PC-3 (cell line): ENCODE measurements at regions not wholly inside any gene's neighbourhood (a gene's known extent, or its start where the extent isn't known, plus 50 kb on each side); places are given as distances from the start of the nearest gene placed in this dataset.
A peak's percentile ranks its signal among the peaks of the same experiment; 100 is the strongest.

Experiments
- ATAC-seq: fragments of 200-7000 bp; cut with Tn5 transposase; 2 replicates; pipeline ENCODE4 v1.9.1; 2020; ENCODE audit warnings: mild to moderate bottlenecking, moderate library complexity
- BruUV-seq: library from RNA; stranded (reverse); fragments of 400-500 nt; replicated peaks from 2 replicates; lab custom pipeline; 2021; lab: Mats Ljungman, UMichigan
- CTCF ChIA-PET: fragments of 300-600 bp; sonication (Branson Sonifier 250); formaldehyde crosslinking; loops from one replicate; lab custom pipeline; 2022; ENCODE audit warnings: antibody characterized with exemption; lab: Charles Lee
- POLR2A ChIA-PET: fragments of 300-600 bp; sonication (Branson Sonifier 250); formaldehyde crosslinking; loops from one replicate; lab custom pipeline; 2022; ENCODE audit warnings: antibody characterized with exemption; ENCODE audit not compliant: unreplicated experiment; lab: Charles Lee
- DNase-seq: peaks from one replicate; pipeline ENCODE4 v3.0.0-alpha.2; 2015
- H2AFZ ChIP-seq: fragments of 300-600 bp; sonication (generic); 2 replicates; pipeline ENCODE4 v1.6.0; 2016; ENCODE audit warnings: antibody characterized with exemption, low read length
- H3F3A ChIP-seq: fragments of 300-600 bp; sonication (generic); one replicate; pipeline ENCODE4 v1.6.0; 2017; ENCODE audit warnings: antibody characterized with exemption, low read length, control low read depth, mild to moderate bottlenecking; ENCODE audit not compliant: unreplicated experiment
- H3K27ac ChIP-seq: fragments of 300-600 bp; sonication (generic); 2 replicates; pipeline ENCODE4 v1.5.1; 2016; ENCODE audit warnings: mild to moderate bottlenecking, low read length
- H3K27me3 ChIP-seq: fragments of 300-600 bp; sonication (generic); 2 replicates; pipeline ENCODE4 v1.6.1; 2016; ENCODE audit warnings: low read length, mixed read lengths
- H3K36me3 ChIP-seq: fragments of 300-600 bp; sonication (generic); 2 replicates; pipeline ENCODE4 v1.6.1; 2016; ENCODE audit warnings: low read depth, mixed run types, low read length, mixed read lengths
- H3K4me1 ChIP-seq: fragments of 300-600 bp; sonication (generic); 2 replicates; pipeline ENCODE4 v1.5.1; 2016; ENCODE audit warnings: low read length; ENCODE audit not compliant: insufficient read depth
- H3K4me2 ChIP-seq: fragments of 300-600 bp; sonication (generic); 2 replicates; pipeline ENCODE4 v1.6.0; 2016; ENCODE audit warnings: low read length
- H3K4me3 ChIP-seq: fragments of 300-600 bp; sonication (generic); 2 replicates; pipeline ENCODE4 v1.5.1; 2016; ENCODE audit warnings: mild to moderate bottlenecking, low read length, mixed read lengths
- H3K79me2 ChIP-seq: fragments of 300-600 bp; sonication (generic); 2 replicates; pipeline ENCODE4 v1.6.1; 2017; ENCODE audit warnings: low read length, mixed read lengths
- H3K9ac ChIP-seq: fragments of 300-600 bp; sonication (generic); 2 replicates; pipeline ENCODE4 v1.6.0; 2016; ENCODE audit warnings: mild to moderate bottlenecking, low read length
- H3K9me2 ChIP-seq: fragments of 300-600 bp; sonication (generic); replicated peaks from 2 replicates; pipeline ENCODE4 v1.6.1; 2016; ENCODE audit warnings: mixed run types, low read length, mixed read lengths
- H3K9me3 ChIP-seq: fragments of 300-600 bp; sonication (generic); 2 replicates; pipeline ENCODE4 v1.6.1; 2016; ENCODE audit warnings: low read length, mixed read lengths
- H4K20me1 ChIP-seq: fragments of 300-600 bp; sonication (generic); 2 replicates; pipeline ENCODE4 v1.6.1; 2016; ENCODE audit warnings: low read length, mixed read lengths
- EZH2 ChIP-seq: fragments of 300-600 bp; sonication (generic); IDR thresholded peaks from one replicate; pipeline ENCODE4 v1.6.1; 2017; ENCODE audit warnings: antibody characterized with exemption, mild to moderate bottlenecking, low read length; ENCODE audit not compliant: unreplicated experiment
- EZH2phosphoT487 ChIP-seq: fragments of 300-600 bp; sonication (generic); IDR thresholded peaks from 2 replicates; pipeline ENCODE4 v1.6.1; 2018; ENCODE audit warnings: mild to moderate bottlenecking, antibody characterized with exemption, low read length, borderline replicate concordance
- intact Hi-C: fragments of 100-400 bp; cut with micrococcal nuclease; formaldehyde crosslinking; loops from 2 replicates; pipeline ENCODE4 v1.9.0; 2023
- TF ChIP-seq, protein P1 (sequence below): fragments of 300-600 bp; sonication (generic); conservative IDR thresholded peaks from 2 replicates; pipeline ENCODE4 v1.5.1; 2017; ENCODE audit warnings: antibody characterized with exemption, low read depth, mild to moderate bottlenecking, low read length

DNA sequence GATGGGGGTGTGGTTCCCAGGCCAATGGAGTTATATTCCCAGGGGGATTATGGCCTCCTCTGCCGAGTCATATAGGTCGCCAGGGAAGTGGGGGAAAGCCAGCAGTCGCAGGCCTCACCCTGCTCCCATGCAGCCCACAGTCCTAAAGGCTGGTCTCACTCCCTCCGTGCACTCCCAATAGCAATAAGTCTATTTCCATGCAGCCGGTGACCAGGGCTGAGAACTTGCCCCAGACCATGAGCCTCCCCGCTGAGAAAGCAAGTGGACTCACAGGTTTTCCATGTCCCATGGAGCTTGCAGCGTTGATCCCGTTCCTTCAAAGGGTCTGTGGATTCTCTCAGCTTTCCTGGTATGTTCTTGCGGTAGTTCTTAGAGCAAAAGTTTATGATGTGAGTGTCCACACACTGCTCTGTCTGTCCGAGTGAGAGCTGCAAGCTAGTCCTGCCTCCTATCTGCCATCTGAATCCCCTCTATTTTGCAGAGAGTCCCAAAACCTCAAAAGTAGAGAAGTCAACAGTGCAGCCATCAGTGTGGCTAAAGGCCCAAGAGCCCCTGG, 81.7 kb upstream of the TMPRSS2 start:
- intact Hi-C loops: no loop called here
- DNase-seq (no peak), ATAC-seq (no peak)
- Histone ChIP-seq H3K9me2 (no peaks in the 10 kb centered on the region), H3K9ac (no peak overlapping the region), H3K4me3 (no peak overlapping the region), H3K4me2 (no peak overlapping the region), H2AFZ (no peak overlapping the region), H3K9me3 (no peaks in the 10 kb centered on the region), H3K36me3 (no peaks in the 10 kb centered on the region), H3K27ac (no peak overlapping the region), H3K27me3 (no peaks in the 10 kb centered on the region), H3K4me1 (0 out of 2 replicates have a peak, but pooled peaks cover under 1% of the 10 kb centered on the region), H4K20me1 (no peaks in the 10 kb centered on the region), H3F3A (no peaks in the 10 kb centered on the region), H3K79me2 (no peaks in the 10 kb centered on the region)
- ChIA-PET CTCF (interaction anchor here (1.0 kb wide), 1 partner anchor 22 kb away, joined by 3 read pairs; no protein-coding TSS in a partner anchor), POLR2A (no interaction called here)
- BruUV-seq: no TSS peak
- TF ChIP-seq EZH2phosphoT487 (no peak), EZH2 (no peak)
- TF ChIP-seq, protein P1, sequence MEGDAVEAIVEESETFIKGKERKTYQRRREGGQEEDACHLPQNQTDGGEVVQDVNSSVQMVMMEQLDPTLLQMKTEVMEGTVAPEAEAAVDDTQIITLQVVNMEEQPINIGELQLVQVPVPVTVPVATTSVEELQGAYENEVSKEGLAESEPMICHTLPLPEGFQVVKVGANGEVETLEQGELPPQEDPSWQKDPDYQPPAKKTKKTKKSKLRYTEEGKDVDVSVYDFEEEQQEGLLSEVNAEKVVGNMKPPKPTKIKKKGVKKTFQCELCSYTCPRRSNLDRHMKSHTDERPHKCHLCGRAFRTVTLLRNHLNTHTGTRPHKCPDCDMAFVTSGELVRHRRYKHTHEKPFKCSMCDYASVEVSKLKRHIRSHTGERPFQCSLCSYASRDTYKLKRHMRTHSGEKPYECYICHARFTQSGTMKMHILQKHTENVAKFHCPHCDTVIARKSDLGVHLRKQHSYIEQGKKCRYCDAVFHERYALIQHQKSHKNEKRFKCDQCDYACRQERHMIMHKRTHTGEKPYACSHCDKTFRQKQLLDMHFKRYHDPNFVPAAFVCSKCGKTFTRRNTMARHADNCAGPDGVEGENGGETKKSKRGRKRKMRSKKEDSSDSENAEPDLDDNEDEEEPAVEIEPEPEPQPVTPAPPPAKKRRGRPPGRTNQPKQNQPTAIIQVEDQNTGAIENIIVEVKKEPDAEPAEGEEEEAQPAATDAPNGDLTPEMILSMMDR: no peak

DNA sequence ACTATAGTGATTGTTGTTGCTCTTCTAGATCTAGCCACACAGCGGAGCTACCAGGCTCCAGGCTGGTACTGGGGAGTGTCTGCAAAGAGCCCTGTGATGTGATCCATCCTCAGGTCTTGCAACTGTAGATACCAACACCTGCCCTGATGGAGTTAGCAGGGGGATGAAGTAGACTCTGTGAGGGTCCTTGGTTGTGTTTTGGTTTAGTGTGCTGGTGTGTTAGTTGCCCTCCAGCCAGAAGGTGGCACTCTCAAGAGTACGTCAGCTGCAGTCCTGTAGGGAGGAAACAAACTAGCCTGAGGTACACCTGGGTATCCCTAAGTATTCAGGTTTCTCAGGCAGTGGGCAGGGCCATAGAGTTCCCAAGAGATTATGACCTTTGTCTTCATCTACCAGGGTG, 81.2 kb upstream of the TMPRSS2 start:
- ChIA-PET POLR2A (no interaction called here), CTCF (interaction anchor here (1.0 kb wide), 1 partner anchor 23 kb away, joined by 3 read pairs; no protein-coding TSS in a partner anchor)
- BruUV-seq: no TSS peak
- no peaks in the 10 kb centered on the region for H4K20me1 ChIP-seq
- H3K79me2 ChIP-seq: no peaks in the 10 kb centered on the region
- H3K9me2 ChIP-seq: no peaks in the 10 kb centered on the region
- H3F3A ChIP-seq: no peaks in the 10 kb centered on the region
- peaks cover 6% of the 10 kb centered on the region; the same call in 1 of the 2 replicates for H3K4me1 ChIP-seq
- H3K27ac ChIP-seq: no peak overlapping the region
- ATAC-seq (no peak), DNase-seq (no peak)
- H2AFZ ChIP-seq: no peak overlapping the region
- no peaks in the 10 kb centered on the region for H3K27me3 ChIP-seq
- TF ChIP-seq, protein P1: peak; percentile 49
- TF ChIP-seq EZH2phosphoT487 (no peak), EZH2 (no peak)
- intact Hi-C loops: no loop called here
- no peaks in the 10 kb centered on the region for H3K36me3 ChIP-seq
- no peaks in the 10 kb centered on the region for H3K9me3 ChIP-seq
- H3K9ac ChIP-seq: no peak overlapping the region
- no peak overlapping the region for H3K4me3 ChIP-seq
- no peak overlapping the region for H3K4me2 ChIP-seq

DNA sequence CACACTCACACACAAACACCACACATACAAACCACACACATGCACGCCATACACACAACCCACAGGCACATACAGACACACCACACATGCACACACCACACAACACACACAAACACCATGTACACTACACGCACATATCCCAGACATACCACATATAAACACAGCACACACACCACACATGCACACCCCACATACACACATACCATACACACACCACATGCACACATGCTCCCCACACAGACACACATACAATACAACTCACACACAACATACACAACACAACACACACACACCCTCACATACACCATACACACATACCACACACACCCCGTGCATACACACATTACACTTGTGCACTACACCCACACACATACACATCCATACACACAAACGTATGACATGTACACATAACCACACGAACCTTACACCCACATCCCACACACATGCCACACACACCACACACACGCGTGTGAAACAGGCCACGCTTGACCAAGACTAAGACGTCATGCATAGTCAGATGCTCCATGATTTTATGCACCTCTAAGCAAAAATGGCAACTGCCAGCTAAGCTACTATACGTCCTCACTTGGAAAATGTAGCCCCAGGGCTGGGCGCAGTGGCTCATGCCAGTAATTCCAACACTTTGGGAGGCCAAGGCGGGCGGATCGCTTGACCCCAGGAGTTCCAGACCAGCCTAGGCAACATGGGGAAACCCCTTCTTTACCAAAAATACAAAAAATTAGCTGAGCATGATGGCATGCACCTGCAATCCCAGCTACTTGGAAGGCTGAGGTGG, 77.4 kb upstream of the TMPRSS2 start:
- Histone ChIP-seq H3K9me3 (no peaks in the 10 kb centered on the region), H3K9me2 (no peaks in the 10 kb centered on the region), H4K20me1 (no peaks in the 10 kb centered on the region), H3F3A (peaks cover 5% of the 10 kb centered on the region), H3K27me3 (no peaks in the 10 kb centered on the region), H3K9ac (no peak overlapping the region), H3K4me2 (no peak overlapping the region), H2AFZ (no peak overlapping the region), H3K4me3 (no peak overlapping the region), H3K36me3 (no peaks in the 10 kb centered on the region), H3K27ac (no peak overlapping the region), H3K4me1 (peaks cover 41% of the 10 kb centered on the region), H3K79me2 (no peaks in the 10 kb centered on the region)
- CTCF ChIA-PET: no interaction called here
- intact Hi-C loops: no loop called here
- TF ChIP-seq, protein P1: no peak
- POLR2A ChIA-PET: no interaction called here
- DNase-seq: no peak
- BruUV-seq: no TSS peak
- ATAC-seq: no peak
